Esophagus squamous epithelium (tissue), 4 donors: ENCODE measurements at regions not wholly inside any gene's neighbourhood (a gene's known extent, or its start where the extent isn't known, plus 50 kb on each side); places are given as distances from the start of the nearest gene placed in this dataset.

Source experiments
- POLR2A ChIP-seq, 4 donors: fragments of 450-650 bp; IDR thresholded peaks; one replicate each; pipeline ENCODE4 v1.6.1; 2017; ENCODE audit warnings: antibody characterized with exemption in 4 of 4, mild to moderate bottlenecking in 4 of 4, moderate library complexity in 3 of 4
- TF ChIP-seq, protein P1 (sequence below), 6 experiments: fragments of 450-650 bp in 4 of 6; fragments of 200-600 bp in 2 of 6; sonication (generic) in 2 of 6; IDR thresholded peaks; one replicate each; pipeline ENCODE4 v1.5.1; 2016 to 2019; ENCODE audit warnings: antibody characterized with exemption in 6 of 6, mild to moderate bottlenecking in 4 of 6, moderate library complexity in 4 of 6

DNA sequence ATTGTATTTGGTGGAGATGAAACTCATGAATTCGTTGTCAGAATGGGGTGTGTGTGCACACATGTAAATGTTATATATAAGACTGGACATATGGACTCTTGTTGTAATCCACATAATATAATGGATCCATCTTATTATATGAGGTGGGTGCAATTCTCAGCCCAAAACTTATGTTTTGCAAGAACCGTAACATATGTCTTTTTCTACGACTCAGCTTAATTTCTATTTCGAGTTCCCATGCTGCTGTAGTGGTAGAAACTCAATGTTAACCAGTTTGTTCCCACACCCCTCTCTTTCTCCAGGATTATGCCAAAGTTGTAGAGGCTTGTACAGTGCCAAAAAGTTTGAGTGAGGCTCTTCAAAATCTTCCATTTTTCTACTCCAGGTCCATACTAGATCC is 112.5 kb upstream of the SPOPL start:
- TF ChIP-seq POLR2A (IDR thresholded peaks at IDR 0.05), result no peak
- TF ChIP-seq, protein P1, sequence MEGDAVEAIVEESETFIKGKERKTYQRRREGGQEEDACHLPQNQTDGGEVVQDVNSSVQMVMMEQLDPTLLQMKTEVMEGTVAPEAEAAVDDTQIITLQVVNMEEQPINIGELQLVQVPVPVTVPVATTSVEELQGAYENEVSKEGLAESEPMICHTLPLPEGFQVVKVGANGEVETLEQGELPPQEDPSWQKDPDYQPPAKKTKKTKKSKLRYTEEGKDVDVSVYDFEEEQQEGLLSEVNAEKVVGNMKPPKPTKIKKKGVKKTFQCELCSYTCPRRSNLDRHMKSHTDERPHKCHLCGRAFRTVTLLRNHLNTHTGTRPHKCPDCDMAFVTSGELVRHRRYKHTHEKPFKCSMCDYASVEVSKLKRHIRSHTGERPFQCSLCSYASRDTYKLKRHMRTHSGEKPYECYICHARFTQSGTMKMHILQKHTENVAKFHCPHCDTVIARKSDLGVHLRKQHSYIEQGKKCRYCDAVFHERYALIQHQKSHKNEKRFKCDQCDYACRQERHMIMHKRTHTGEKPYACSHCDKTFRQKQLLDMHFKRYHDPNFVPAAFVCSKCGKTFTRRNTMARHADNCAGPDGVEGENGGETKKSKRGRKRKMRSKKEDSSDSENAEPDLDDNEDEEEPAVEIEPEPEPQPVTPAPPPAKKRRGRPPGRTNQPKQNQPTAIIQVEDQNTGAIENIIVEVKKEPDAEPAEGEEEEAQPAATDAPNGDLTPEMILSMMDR (IDR thresholded peaks at IDR 0.05), result no peak
